ENCODE measurements at regions not wholly inside any gene's neighbourhood (a gene's known extent, or its start where the extent isn't known, plus 50 kb on each side); places are given as distances from the start of the nearest gene placed in this dataset.

DNA sequence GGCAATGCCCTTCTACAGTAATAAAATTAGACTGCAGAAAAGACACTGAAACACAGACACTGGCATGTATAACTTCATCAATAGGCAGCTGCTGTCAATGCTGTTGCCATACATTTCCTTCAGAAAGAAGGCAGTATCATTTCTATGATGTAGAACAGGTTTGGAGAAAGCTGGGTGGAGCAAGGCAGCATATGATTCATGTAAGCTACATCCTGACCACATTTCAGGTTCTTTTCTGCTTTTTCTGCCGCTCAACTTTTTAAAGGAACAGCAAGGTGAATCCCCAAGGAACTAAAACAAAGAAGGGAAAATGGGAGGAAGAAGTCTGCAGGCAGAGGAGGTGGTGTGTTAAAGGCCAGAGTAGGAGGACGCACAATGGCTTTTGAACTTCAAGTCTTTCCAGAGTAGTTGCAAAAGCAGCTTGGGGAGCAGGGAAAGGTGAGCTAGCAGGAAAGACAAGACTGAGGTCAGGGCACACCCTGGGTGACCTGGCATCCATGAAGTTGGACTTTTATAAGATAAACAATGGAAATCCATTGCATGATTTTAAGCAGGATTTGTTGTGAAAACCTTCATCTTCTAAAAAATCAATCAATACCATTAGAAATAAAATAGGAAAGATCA is 142.1 kb downstream of the MED10 start:
- Histone ChIP-seq H3K27ac (ENCODE audit: low read length) (no peak overlapping the region), H3K9me3 (ENCODE audit: control insufficient read depth in 2 of 2, low read length in 2 of 2) (no peaks in the 10 kb centered on the region), H3K36me3 (ENCODE audit: control insufficient read depth in 2 of 2, insufficient read depth in 2 of 2, low read length in 2 of 2) (no peaks in the 10 kb centered on the region), H3K4me1 (ENCODE audit: control insufficient read depth, insufficient read depth, low read length) (no peaks in the 10 kb centered on the region), H3K27me3 (ENCODE audit: control insufficient read depth in 1 of 2, insufficient read depth in 2 of 2, low read length in 2 of 2) (no peaks in the 10 kb centered on the region), H3K4me3 (ENCODE audit: low read length in 2 of 2) (no peak overlapping the region), H3K9ac (ENCODE audit: low read length in 2 of 2) (no peak overlapping the region)

DNA sequence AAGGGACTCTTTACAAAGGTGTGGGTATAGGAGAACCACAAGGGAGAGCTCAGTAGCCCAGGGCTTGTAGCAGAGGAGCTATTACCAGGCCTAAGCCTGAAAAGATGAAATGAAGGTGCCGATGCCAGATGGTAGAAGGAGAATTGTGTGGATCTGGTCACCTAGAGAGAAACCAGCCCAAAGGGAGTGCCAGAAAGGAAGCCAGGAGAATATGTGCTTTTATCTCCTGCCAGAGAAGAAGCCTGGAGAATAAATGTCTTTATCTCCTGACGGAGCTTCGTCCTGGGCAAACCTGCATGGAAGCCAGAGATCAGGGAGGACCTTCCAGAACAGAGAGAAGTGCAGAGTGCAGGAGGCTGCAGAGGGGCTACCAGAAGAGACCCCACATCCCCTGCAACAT is 142.6 kb downstream of the MED10 start:
- Histone ChIP-seq H3K27me3 (ENCODE audit: control insufficient read depth in 1 of 2, insufficient read depth in 2 of 2, low read length in 2 of 2) (no peaks in the 10 kb centered on the region), H3K27ac (ENCODE audit: low read length) (no peak overlapping the region), H3K4me3 (ENCODE audit: low read length in 2 of 2) (no peak overlapping the region), H3K4me1 (ENCODE audit: control insufficient read depth, insufficient read depth, low read length) (no peaks in the 10 kb centered on the region), H3K36me3 (ENCODE audit: control insufficient read depth in 2 of 2, insufficient read depth in 2 of 2, low read length in 2 of 2) (no peaks in the 10 kb centered on the region), H3K9ac (ENCODE audit: low read length in 2 of 2) (no peak overlapping the region), H3K9me3 (ENCODE audit: control insufficient read depth in 2 of 2, low read length in 2 of 2) (no peaks in the 10 kb centered on the region)

DNA sequence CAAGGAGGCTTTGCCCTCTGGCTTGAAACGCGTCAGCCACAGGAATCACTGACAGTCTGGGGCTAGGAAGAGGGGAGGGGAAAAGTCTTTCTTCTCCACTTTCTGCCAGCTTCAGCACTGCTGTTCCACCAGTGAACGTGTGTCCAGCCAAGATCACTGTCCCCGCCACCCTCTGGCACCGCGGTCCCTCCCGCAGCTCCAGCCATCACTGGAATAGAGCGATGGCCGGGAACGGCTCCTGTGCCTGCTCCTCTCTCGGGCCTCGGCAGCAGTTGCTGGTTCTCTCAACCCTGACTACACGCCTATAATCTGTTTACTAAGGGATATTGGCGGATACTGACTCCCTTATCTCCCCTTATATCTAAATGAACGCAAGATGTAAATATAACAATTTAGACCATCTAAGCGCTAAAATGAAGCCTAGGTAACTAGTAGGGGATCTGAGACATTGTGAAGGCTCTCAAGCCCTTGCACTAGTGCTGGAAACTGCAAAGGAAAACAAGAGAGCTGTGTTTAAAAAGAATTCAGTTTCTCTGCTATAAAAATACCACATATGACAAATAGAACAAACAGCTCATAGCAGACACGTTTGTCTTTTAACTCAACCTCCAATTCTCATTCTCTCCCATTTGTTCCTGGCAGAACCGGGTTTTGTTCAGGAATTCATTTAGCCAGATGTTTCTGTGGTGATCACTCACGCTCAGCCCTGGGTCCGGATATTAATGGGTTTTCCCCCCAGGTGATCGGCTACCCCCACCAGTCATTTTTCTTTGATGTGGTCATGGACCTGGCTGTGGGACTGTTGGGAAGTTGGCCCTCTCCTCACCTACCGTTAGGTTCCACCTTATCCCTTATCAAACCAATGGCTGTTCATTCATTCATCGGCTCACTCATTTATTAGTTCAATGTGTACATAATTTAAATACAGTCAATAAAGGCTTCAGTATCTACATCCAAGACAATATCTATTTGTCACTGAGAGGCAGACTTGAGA is 149.8 kb downstream of the MED10 start:
- no peaks in the 10 kb centered on the region for H3K4me1 ChIP-seq (ENCODE audit: control insufficient read depth, insufficient read depth, low read length)
- H3K27me3 ChIP-seq (ENCODE audit: control insufficient read depth in 1 of 2, insufficient read depth in 2 of 2, low read length in 2 of 2) = no peaks in the 10 kb centered on the region
- no peak overlapping the region for H3K4me3 ChIP-seq (ENCODE audit: low read length in 2 of 2)
- H3K36me3 ChIP-seq (ENCODE audit: control insufficient read depth in 2 of 2, insufficient read depth in 2 of 2, low read length in 2 of 2) = no peaks in the 10 kb centered on the region
- H3K27ac ChIP-seq (ENCODE audit: low read length) = no peak overlapping the region
- peaks cover 0 to 4% of the 10 kb centered on the region in 2 donors for H3K9me3 ChIP-seq (ENCODE audit: control insufficient read depth in 2 of 2, low read length in 2 of 2)
- no peak overlapping the region for H3K9ac ChIP-seq (ENCODE audit: low read length in 2 of 2)

DNA sequence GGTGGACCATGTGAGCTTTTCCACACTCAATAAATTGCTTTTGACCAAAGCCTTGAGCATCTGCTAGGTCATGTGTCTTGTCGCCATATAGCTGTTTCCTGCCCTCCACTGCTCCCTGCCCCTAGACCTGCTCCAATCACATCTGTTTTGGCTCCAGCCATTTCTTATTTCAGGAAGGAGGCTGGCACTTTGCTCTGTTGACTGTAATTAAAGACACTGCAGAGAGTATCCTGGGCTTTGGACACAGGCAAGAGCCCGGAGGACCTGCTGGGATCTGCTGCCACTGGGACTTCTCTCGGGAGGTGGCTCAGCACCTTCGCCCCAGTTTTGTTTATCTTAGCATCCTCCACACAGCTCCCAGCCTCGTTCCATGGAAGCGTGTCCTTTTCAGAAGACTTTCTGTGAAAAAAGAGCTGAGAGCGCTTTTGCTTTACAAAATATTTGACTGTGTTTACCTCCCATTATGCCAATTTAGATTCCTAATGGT is 153.2 kb downstream of the MED10 start:
- no peaks in the 10 kb centered on the region for H3K36me3 ChIP-seq (ENCODE audit: control insufficient read depth in 2 of 2, insufficient read depth in 2 of 2, low read length in 2 of 2)
- no peaks in the 10 kb centered on the region for H3K27me3 ChIP-seq (ENCODE audit: control insufficient read depth in 1 of 2, insufficient read depth in 2 of 2, low read length in 2 of 2)
- no peak overlapping the region for H3K4me3 ChIP-seq (ENCODE audit: low read length in 2 of 2)
- H3K9me3 ChIP-seq (ENCODE audit: control insufficient read depth in 2 of 2, low read length in 2 of 2) = peaks cover 0 to 4% of the 10 kb centered on the region in 2 donors
- no peak overlapping the region for H3K9ac ChIP-seq (ENCODE audit: low read length in 2 of 2)
- H3K4me1 ChIP-seq (ENCODE audit: control insufficient read depth, insufficient read depth, low read length) = no peaks in the 10 kb centered on the region
- H3K27ac ChIP-seq (ENCODE audit: low read length) = no peak overlapping the region

DNA sequence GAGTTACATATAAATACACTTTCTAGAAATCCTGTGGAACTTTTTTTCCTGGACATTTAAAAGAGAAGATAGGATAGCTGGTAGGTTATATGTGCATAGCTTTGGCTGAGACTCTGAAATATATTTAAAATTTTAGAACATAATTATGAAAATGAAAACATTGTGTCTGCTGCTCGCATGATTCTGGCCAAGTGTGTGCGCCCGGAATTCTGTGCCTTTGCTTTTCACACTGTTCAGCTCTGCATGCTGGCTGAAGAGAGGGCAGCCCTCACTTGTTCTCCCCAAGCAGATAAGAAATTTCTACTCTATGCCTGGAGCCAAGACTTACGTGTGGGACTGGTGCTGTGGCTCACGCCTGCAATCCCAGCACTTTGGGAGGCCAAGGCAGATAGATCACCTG is 153.9 kb downstream of the MED10 start:
- Histone ChIP-seq H3K27me3 (ENCODE audit: control insufficient read depth in 1 of 2, insufficient read depth in 2 of 2, low read length in 2 of 2) (no peaks in the 10 kb centered on the region), H3K9me3 (ENCODE audit: control insufficient read depth in 2 of 2, low read length in 2 of 2) (peaks cover 0 to 4% of the 10 kb centered on the region in 2 donors), H3K4me1 (ENCODE audit: control insufficient read depth, insufficient read depth, low read length) (no peaks in the 10 kb centered on the region), H3K27ac (ENCODE audit: low read length) (no peak overlapping the region), H3K9ac (ENCODE audit: low read length in 2 of 2) (no peak overlapping the region), H3K36me3 (ENCODE audit: control insufficient read depth in 2 of 2, insufficient read depth in 2 of 2, low read length in 2 of 2) (no peaks in the 10 kb centered on the region), H3K4me3 (ENCODE audit: low read length in 2 of 2) (no peak overlapping the region)

DNA sequence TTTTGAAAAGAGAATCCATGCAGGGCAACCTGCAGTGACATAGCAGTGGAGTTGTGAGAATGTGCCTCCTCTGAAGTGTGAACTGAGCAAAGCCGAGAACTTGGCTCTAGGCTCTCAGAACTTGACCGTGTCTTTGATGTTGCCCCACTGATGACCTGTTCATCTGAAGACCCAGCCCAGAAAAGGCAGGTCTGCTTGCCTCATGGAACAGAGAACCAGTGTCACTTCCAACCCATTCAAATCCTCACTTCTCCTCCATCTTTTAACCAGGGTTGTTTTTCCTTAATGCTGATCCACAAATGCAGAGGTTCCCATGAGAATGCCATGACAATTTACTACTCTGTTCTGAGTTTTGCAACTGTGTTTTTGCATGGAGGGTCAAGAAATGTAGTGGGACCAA is 155.4 kb downstream of the MED10 start:
- Histone ChIP-seq H3K9ac (ENCODE audit: low read length in 2 of 2) (no peak overlapping the region), H3K9me3 (ENCODE audit: control insufficient read depth in 2 of 2, low read length in 2 of 2) (peaks cover 0 to 4% of the 10 kb centered on the region in 2 donors), H3K36me3 (ENCODE audit: control insufficient read depth in 2 of 2, insufficient read depth in 2 of 2, low read length in 2 of 2) (no peaks in the 10 kb centered on the region), H3K27me3 (ENCODE audit: control insufficient read depth in 1 of 2, insufficient read depth in 2 of 2, low read length in 2 of 2) (no peaks in the 10 kb centered on the region), H3K27ac (ENCODE audit: low read length) (no peak overlapping the region), H3K4me3 (ENCODE audit: low read length in 2 of 2) (no peak overlapping the region), H3K4me1 (ENCODE audit: control insufficient read depth, insufficient read depth, low read length) (no peaks in the 10 kb centered on the region)

DNA sequence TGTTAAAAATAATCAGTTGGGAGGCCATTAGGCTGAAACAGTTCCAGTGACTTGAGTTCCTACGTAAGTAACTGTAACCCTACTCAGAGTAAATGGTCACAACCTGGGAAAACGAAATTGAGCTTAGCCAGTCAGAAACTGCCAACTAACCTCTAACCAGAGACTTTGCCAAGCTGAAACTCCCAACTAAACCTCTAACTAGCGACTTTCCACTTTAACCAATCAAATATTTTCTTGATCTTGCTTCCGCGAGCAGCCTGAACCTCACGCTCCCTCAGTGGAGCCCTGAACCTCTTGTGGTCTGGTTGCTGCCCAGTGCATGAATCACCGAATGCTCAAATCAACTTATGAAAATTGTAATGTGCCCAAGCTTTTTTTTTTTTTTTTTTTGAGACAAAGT is 156.2 kb downstream of the MED10 start:
- H3K36me3 ChIP-seq (ENCODE audit: control insufficient read depth in 2 of 2, insufficient read depth in 2 of 2, low read length in 2 of 2) = no peaks in the 10 kb centered on the region
- H3K9me3 ChIP-seq (ENCODE audit: control insufficient read depth in 2 of 2, low read length in 2 of 2) = peaks cover 0 to 4% of the 10 kb centered on the region in 2 donors

DNA sequence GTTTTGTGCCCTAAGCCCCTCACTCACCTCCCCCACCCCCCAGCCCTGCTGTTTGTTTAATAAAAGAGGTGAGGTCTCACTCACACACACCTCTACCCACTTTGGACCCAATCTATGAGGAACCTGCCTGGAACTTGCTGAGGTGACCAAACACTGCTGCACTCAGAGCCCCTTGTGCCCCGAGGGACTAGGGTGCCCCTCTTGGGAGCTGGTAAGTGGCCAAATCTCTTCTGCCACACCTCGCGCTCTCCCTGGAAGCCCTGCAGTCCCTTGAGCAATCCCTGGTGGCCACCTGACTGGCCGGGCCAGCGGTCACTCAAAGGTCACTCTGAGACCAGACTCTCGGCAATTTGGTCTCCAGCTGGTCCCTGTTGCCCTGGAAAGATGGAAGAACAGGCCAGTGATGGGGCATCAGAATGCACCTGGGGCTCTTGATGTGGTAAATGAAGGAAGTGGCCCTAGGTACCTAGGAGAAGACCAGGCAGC is 157.2 kb downstream of the MED10 start:
- peaks cover 0 to 4% of the 10 kb centered on the region in 2 donors for H3K9me3 ChIP-seq (ENCODE audit: control insufficient read depth in 2 of 2, low read length in 2 of 2)
- H3K36me3 ChIP-seq (ENCODE audit: control insufficient read depth in 2 of 2, insufficient read depth in 2 of 2, low read length in 2 of 2) = no peaks in the 10 kb centered on the region
- no peak overlapping the region for H3K9ac ChIP-seq (ENCODE audit: low read length in 2 of 2)
- no peaks in the 10 kb centered on the region for H3K27me3 ChIP-seq (ENCODE audit: control insufficient read depth in 1 of 2, insufficient read depth in 2 of 2, low read length in 2 of 2)
- no peak overlapping the region for H3K27ac ChIP-seq (ENCODE audit: low read length)
- no peaks in the 10 kb centered on the region for H3K4me1 ChIP-seq (ENCODE audit: control insufficient read depth, insufficient read depth, low read length)
- no peak overlapping the region for H3K4me3 ChIP-seq (ENCODE audit: low read length in 2 of 2)

More for the DNA sequence above, 156.2 kb downstream of the MED10 start:
- Histone ChIP-seq H3K4me3 (ENCODE audit: low read length in 2 of 2) (no peak overlapping the region), H3K4me1 (ENCODE audit: control insufficient read depth, insufficient read depth, low read length) (no peaks in the 10 kb centered on the region), H3K27ac (ENCODE audit: low read length) (no peak overlapping the region), H3K9ac (ENCODE audit: low read length in 2 of 2) (no peak overlapping the region), H3K27me3 (ENCODE audit: control insufficient read depth in 1 of 2, insufficient read depth in 2 of 2, low read length in 2 of 2) (no peaks in the 10 kb centered on the region)

DNA sequence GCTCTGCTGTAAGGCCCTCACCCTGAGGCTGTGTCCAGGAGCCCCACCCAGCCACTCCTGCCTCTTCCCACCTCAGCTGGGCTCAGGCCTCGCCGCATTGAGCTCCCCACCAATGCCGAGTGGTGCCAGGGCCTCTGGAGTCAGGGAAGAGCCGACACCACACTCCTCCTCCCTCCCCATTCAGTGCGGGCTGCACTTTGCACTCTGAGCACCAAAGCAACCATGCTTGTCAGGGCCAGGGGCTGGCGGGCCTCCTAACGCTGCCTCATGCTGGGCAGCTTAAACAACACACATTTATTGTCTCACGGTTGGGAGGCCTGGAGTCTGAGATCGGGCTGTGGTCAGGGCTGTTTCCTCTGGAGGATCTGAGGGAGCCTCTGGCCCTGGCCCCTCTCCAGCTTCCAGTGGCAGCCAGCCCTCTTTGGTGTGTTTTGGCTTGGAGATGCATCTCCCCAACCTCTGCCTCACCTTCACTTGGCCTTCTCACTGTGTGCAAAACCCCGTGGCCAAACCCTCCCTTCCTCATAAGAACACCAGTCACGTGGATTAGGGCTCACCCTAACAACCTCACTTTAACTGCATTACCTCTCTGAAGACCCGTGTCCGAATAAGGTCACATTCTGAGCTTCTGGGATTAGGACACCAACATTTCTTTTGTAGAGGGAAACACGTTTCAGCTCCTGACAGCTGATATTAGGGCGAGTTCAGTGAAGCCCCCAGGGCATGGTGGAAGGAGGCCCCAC is 157.8 kb downstream of the MED10 start:
- Histone ChIP-seq H3K9me3 (ENCODE audit: control insufficient read depth in 2 of 2, low read length in 2 of 2) (peaks cover 0 to 4% of the 10 kb centered on the region in 2 donors), H3K4me1 (ENCODE audit: control insufficient read depth, insufficient read depth, low read length) (no peaks in the 10 kb centered on the region), H3K27ac (ENCODE audit: low read length) (no peak overlapping the region), H3K36me3 (ENCODE audit: control insufficient read depth in 2 of 2, insufficient read depth in 2 of 2, low read length in 2 of 2) (no peaks in the 10 kb centered on the region), H3K27me3 (ENCODE audit: control insufficient read depth in 1 of 2, insufficient read depth in 2 of 2, low read length in 2 of 2) (no peaks in the 10 kb centered on the region), H3K4me3 (ENCODE audit: low read length in 2 of 2) (no peak overlapping the region), H3K9ac (ENCODE audit: low read length in 2 of 2) (no peak overlapping the region)

DNA sequence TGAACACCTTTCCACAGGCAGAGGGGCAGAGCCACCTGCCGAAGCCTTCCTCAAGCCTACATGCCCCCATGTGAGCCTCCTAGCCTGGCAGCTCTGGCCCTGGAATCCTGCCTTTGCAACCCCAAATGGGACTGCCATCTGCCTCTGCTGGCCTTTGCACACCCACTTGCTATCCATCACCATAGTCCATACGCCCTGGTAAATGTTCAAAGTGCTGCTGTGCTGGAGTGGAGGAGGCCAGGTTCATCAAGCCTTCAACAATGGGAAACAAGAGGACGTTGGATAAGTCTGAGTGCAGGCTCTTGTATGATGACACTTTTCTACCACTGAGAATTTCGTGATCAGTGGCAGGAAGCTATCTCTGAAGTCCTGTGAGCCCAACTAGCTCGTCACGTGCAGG is 159.8 kb downstream of the MED10 start:
- no peak overlapping the region for H3K9ac ChIP-seq (ENCODE audit: low read length in 2 of 2)
- no peak overlapping the region for H3K27ac ChIP-seq (ENCODE audit: low read length)
- H3K4me3 ChIP-seq (ENCODE audit: low read length in 2 of 2) = no peak overlapping the region
- no peaks in the 10 kb centered on the region for H3K9me3 ChIP-seq (ENCODE audit: control insufficient read depth in 2 of 2, low read length in 2 of 2)
- no peaks in the 10 kb centered on the region for H3K27me3 ChIP-seq (ENCODE audit: control insufficient read depth in 1 of 2, insufficient read depth in 2 of 2, low read length in 2 of 2)
- H3K4me1 ChIP-seq (ENCODE audit: control insufficient read depth, insufficient read depth, low read length) = no peaks in the 10 kb centered on the region
- H3K36me3 ChIP-seq (ENCODE audit: control insufficient read depth in 2 of 2, insufficient read depth in 2 of 2, low read length in 2 of 2) = no peaks in the 10 kb centered on the region

All from stomach smooth muscle (tissue), 2 donors.